SH-SY5Y (cell line): ENCODE measurements at regions not wholly inside any gene's neighbourhood (a gene's known extent, or its start where the extent isn't known, plus 50 kb on each side); places are given as distances from the start of the nearest gene placed in this dataset.

ENCODE experiments used
- GATA2 ChIP-seq: IDR thresholded peaks from 2 replicates; pipeline ENCODE4 v1.6.1; 2011; ENCODE audit warnings: mild to moderate bottlenecking, low read depth, low read length
- GATA3 ChIP-seq: IDR thresholded peaks from 2 replicates; pipeline ENCODE4 v1.6.1; 2011; ENCODE audit warnings: low read depth, mild to moderate bottlenecking, low read length, moderate library complexity

DNA sequence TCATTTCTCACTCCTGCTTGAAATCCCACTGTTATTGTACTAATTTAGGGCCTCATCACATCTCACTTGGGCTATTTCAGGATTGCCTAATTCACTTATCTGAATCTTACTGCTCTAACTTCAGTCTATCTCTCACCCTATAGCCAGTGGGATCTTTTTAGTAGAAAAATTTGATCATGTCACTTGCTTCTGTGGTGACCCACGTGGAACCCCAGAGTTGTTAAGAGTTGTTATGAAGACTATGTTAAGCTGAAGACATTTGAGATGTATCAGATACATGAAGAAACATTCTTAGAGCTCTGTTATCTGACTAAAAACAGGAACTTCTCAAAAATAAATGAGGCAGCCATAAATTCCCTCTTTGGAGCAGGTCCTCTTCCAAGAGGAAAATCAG, 1375.6 kb upstream of the TENM4 start:
- TF ChIP-seq GATA2 (no peak), GATA3 (no peak)
